ENCODE measurements at regions not wholly inside any gene's neighbourhood (a gene's known extent, or its start where the extent isn't known, plus 50 kb on each side); places are given as distances from the start of the nearest gene placed in this dataset.
"Not testable (repeated sequence)": the region's sequence is repeated elsewhere in the genome, so short reads cannot be mapped to it uniquely, and the experiment has no call there.

DNA sequence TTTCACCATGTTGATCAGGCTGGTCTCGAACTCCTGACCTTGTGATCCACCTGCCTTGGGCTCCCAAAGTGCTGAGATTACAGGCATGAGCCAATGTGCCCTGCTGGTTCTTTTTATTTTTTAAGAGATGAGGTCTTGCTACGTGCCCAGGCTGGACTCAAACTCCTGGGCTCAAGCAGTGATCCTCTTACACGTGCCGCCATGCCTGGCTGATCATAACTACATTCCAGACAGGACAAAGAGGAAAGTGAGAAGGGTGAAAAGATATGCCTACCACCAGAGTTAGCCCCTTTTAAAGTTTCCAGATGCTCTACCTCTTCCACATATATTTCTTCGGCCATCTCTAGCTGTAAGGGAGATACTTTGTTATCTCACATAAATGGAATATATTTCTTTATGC lies 79.7 kb upstream of the SOX13 start:
- Histone ChIP-seq H3K9me3 (ENCODE audit: severe bottlenecking) (no peaks in the 10 kb centered on the region), H3K36me3 (ENCODE audit: low read depth) (no peaks in the 10 kb centered on the region), H3K27ac (ENCODE audit: poor library complexity, severe bottlenecking) (no peak overlapping the region), H3K4me3 (ENCODE audit: severe bottlenecking) (no peak overlapping the region), H3K4me1 (ENCODE audit: insufficient read depth, poor library complexity, severe bottlenecking) (no peaks in the 10 kb centered on the region), H3K27me3 (ENCODE audit: insufficient read depth, poor library complexity, severe bottlenecking) (no peaks in the 10 kb centered on the region)
- TF ChIP-seq, protein P1, sequence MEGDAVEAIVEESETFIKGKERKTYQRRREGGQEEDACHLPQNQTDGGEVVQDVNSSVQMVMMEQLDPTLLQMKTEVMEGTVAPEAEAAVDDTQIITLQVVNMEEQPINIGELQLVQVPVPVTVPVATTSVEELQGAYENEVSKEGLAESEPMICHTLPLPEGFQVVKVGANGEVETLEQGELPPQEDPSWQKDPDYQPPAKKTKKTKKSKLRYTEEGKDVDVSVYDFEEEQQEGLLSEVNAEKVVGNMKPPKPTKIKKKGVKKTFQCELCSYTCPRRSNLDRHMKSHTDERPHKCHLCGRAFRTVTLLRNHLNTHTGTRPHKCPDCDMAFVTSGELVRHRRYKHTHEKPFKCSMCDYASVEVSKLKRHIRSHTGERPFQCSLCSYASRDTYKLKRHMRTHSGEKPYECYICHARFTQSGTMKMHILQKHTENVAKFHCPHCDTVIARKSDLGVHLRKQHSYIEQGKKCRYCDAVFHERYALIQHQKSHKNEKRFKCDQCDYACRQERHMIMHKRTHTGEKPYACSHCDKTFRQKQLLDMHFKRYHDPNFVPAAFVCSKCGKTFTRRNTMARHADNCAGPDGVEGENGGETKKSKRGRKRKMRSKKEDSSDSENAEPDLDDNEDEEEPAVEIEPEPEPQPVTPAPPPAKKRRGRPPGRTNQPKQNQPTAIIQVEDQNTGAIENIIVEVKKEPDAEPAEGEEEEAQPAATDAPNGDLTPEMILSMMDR (IDR thresholded peaks at IDR 0.05; ENCODE audit: poor library complexity, severe bottlenecking) = no peak
- no peak for ATAC-seq (ENCODE audit: low read depth)
- DNase-seq (ENCODE audit: low spot score) = no peak

DNA sequence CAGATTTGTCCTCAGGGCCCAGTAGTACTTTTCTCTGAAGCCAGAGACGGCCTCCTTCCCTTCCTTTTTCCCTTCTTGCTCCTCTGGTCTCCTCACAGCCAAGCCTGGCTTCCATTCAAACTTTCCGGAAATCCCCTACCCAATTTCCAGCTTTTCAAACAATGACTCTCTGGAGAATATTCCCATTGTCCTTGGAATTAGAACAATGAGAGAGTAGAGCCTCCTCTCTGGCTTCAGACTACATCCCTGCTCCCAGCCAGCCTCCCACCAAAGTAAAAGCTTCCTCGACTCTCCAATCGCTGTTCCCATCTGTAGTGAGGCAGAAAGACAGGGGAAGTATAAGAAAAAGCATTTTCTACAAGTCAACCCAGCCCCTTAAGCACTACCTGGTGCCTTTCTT lies 77.7 kb upstream of the SOX13 start:
- no peak for ATAC-seq (ENCODE audit: low read depth)
- TF ChIP-seq, protein P1 (IDR thresholded peaks at IDR 0.05; ENCODE audit: poor library complexity, severe bottlenecking) = no peak

DNA sequence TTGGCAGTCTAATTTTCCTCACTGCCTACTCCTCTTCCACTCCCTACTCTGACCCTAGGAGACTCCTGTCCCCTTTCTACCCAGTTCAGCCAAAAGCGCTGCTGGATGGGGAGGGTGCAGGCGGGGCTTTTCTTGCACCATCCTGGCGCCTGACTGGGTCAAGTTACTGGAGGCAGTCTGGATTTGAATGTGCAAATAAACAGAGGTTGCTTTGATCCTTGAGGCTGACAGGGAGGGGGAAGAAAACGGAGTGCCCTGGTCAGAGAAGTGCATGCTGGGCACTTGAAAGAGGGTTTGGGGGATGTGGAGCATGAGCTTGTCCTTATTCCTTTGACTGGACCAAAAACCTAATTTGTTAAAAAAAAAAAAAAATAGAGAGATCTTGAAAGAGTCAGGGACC lies 76.8 kb upstream of the SOX13 start:
- no peaks in the 10 kb centered on the region for H3K4me1 ChIP-seq (ENCODE audit: insufficient read depth, poor library complexity, severe bottlenecking)
- no peak overlapping the region for H3K27ac ChIP-seq (ENCODE audit: poor library complexity, severe bottlenecking)
- no peaks in the 10 kb centered on the region for H3K36me3 ChIP-seq (ENCODE audit: low read depth)
- ATAC-seq (ENCODE audit: low read depth) = no peak
- TF ChIP-seq, protein P1 (IDR thresholded peaks at IDR 0.05; ENCODE audit: poor library complexity, severe bottlenecking) = no peak
- H3K9me3 ChIP-seq (ENCODE audit: severe bottlenecking) = no peaks in the 10 kb centered on the region
- no peaks in the 10 kb centered on the region for H3K27me3 ChIP-seq (ENCODE audit: insufficient read depth, poor library complexity, severe bottlenecking)
- no peak for DNase-seq (ENCODE audit: low spot score)
- H3K4me3 ChIP-seq (ENCODE audit: severe bottlenecking) = no peak overlapping the region

More for the DNA sequence above, 77.7 kb upstream of the SOX13 start:
- no peak overlapping the region for H3K4me3 ChIP-seq (ENCODE audit: severe bottlenecking)
- H3K36me3 ChIP-seq (ENCODE audit: low read depth) = no peaks in the 10 kb centered on the region
- no peaks in the 10 kb centered on the region for H3K27me3 ChIP-seq (ENCODE audit: insufficient read depth, poor library complexity, severe bottlenecking)
- no peak for DNase-seq (ENCODE audit: low spot score)
- no peak overlapping the region for H3K27ac ChIP-seq (ENCODE audit: poor library complexity, severe bottlenecking)
- H3K9me3 ChIP-seq (ENCODE audit: severe bottlenecking) = no peaks in the 10 kb centered on the region
- no peaks in the 10 kb centered on the region for H3K4me1 ChIP-seq (ENCODE audit: insufficient read depth, poor library complexity, severe bottlenecking)

DNA sequence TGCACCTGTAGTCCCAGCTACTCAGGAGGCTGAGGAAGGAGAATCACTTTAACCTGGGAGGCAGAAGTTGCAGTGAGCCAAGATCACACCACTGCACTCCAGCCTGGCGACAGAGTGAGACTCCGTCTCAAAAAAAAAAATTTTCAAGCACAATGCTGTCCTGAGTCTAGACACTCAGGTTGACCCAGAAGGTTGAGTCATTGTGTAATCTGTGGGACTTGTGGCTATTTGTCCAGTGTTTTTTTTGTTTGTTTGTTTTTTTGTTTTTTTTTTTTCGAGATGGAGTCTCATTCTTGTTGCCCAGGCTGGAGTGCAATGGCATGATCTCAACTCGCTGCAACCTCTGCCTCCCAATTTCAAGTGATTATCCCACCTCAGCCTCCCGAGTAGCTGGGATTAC lies 74.3 kb upstream of the SOX13 start:
- H3K4me1 ChIP-seq (ENCODE audit: insufficient read depth, poor library complexity, severe bottlenecking); H3K27ac ChIP-seq (ENCODE audit: poor library complexity, severe bottlenecking); H3K36me3 ChIP-seq (ENCODE audit: low read depth); DNase-seq (ENCODE audit: low spot score); H3K27me3 ChIP-seq (ENCODE audit: insufficient read depth, poor library complexity, severe bottlenecking); H3K4me3 ChIP-seq (ENCODE audit: severe bottlenecking); H3K9me3 ChIP-seq (ENCODE audit: severe bottlenecking); ATAC-seq (ENCODE audit: low read depth): not testable (repeated sequence)

DNA sequence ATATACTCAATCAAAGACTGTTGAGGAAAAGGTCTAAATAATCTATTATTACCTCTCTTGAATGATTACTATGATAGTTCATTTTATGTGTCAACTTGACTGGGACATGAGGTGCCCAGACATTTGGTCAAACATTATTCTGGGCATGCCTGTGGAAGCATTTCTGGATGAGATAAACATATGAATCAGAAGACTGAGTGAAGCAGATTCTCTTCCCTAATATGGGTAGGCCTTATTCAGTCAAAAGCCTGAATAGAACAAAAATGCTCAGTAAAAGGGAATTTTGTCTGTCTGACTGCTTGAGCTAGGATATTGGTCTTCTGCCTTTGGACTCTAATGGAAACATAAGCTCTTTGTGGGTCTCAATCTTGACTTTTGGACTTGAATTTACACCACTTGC lies 73.3 kb upstream of the SOX13 start:
- no peaks in the 10 kb centered on the region for H3K9me3 ChIP-seq (ENCODE audit: severe bottlenecking)
- H3K4me1 ChIP-seq (ENCODE audit: insufficient read depth, poor library complexity, severe bottlenecking) = peaks cover 6% of the 10 kb centered on the region
- TF ChIP-seq, protein P1 (IDR thresholded peaks at IDR 0.05; ENCODE audit: poor library complexity, severe bottlenecking) = no peak
- DNase-seq (ENCODE audit: low spot score) (no peak), ATAC-seq (ENCODE audit: low read depth) (no peak)
- no peak overlapping the region for H3K4me3 ChIP-seq (ENCODE audit: severe bottlenecking)
- H3K36me3 ChIP-seq (ENCODE audit: low read depth) = no peaks in the 10 kb centered on the region
- no peaks in the 10 kb centered on the region for H3K27me3 ChIP-seq (ENCODE audit: insufficient read depth, poor library complexity, severe bottlenecking)
- no peak overlapping the region for H3K27ac ChIP-seq (ENCODE audit: poor library complexity, severe bottlenecking)
